OCI-LY7 (cell line): ENCODE measurements at regions not wholly inside any gene's neighbourhood (a gene's known extent, or its start where the extent isn't known, plus 50 kb on each side); places are given as distances from the start of the nearest gene placed in this dataset.

Experiments used
- EZH2phosphoT487 ChIP-seq: fragments of 200-600 bp; sonication (generic); IDR thresholded peaks from 2 replicates; pipeline ENCODE4 v1.6.1; 2018; ENCODE audit warnings: low read depth, borderline replicate concordance, mild to moderate bottlenecking, mixed run types, antibody characterized with exemption, low read length, moderate library complexity, mixed read lengths
- TF ChIP-seq, protein P1 (sequence below): fragments of 200-600 bp; sonication (generic); conservative IDR thresholded peaks from 2 replicates; pipeline ENCODE4 v1.5.1; 2014; ENCODE audit warnings: mild to moderate bottlenecking, antibody characterized with exemption, low read length, moderate library complexity, mixed read lengths

DNA sequence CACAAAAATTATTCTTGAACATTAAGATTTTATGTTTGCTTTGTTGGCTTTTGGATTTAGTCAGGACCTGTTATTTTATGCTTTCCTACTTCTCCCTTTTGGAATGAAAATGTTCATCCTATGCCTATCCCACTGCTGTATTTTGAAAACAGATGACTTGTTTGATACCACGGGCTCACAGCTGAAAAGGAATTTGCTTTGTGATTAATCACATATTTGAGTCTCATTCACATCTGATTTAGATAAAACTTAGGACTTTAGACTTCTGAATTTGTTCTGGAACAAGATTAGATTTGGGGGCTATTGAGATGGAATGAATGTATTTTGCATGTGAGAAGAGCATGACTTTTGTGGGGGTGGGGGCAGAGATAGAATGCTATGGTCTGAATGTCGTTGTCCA, 1012.6 kb downstream of the CDH11 start:
- TF ChIP-seq, protein P1, sequence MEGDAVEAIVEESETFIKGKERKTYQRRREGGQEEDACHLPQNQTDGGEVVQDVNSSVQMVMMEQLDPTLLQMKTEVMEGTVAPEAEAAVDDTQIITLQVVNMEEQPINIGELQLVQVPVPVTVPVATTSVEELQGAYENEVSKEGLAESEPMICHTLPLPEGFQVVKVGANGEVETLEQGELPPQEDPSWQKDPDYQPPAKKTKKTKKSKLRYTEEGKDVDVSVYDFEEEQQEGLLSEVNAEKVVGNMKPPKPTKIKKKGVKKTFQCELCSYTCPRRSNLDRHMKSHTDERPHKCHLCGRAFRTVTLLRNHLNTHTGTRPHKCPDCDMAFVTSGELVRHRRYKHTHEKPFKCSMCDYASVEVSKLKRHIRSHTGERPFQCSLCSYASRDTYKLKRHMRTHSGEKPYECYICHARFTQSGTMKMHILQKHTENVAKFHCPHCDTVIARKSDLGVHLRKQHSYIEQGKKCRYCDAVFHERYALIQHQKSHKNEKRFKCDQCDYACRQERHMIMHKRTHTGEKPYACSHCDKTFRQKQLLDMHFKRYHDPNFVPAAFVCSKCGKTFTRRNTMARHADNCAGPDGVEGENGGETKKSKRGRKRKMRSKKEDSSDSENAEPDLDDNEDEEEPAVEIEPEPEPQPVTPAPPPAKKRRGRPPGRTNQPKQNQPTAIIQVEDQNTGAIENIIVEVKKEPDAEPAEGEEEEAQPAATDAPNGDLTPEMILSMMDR, result no peak
- TF ChIP-seq EZH2phosphoT487, result no peak
